ENCODE measurements at regions not wholly inside any gene's neighbourhood (a gene's known extent, or its start where the extent isn't known, plus 50 kb on each side); places are given as distances from the start of the nearest gene placed in this dataset.
"Not testable (repeated sequence)": the region's sequence is repeated elsewhere in the genome, so short reads cannot be mapped to it uniquely, and the experiment has no call there.

DNA sequence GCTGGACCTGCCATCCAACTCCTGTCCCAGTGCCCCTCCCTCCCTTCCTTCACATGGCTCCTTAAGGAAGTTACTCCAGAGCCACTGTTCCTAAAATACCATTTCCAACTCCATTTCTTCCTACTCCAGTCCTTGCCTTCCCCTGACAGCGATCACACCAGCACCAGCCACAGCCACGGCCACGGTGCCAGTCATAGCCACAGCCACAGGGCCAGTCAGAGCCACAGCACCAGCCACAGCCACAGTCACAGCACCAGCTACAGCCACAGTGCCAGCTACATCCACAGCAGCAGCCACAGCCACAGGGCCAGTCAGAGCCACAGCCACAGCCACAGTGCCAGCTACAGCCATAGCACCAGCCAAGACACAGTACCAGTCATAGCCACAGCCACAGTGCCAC, 110.7 kb upstream of the IRX2 start:
- not testable (repeated sequence) for TF ChIP-seq CTCF, POLR2AphosphoS5 (IDR thresholded peaks at IDR 0.05)
